OCI-LY7 (cell line): ENCODE measurements at regions not wholly inside any gene's neighbourhood (a gene's known extent, or its start where the extent isn't known, plus 50 kb on each side); places are given as distances from the start of the nearest gene placed in this dataset.

Experiments
- EZH2phosphoT487 ChIP-seq: fragments of 200-600 bp; sonication (generic); IDR thresholded peaks from 2 replicates; pipeline ENCODE4 v1.6.1; 2018; ENCODE audit warnings: low read depth, borderline replicate concordance, mild to moderate bottlenecking, mixed run types, antibody characterized with exemption, low read length, moderate library complexity, mixed read lengths
- TF ChIP-seq, protein P1 (sequence below): fragments of 200-600 bp; sonication (generic); conservative IDR thresholded peaks from 2 replicates; pipeline ENCODE4 v1.5.1; 2014; ENCODE audit warnings: mild to moderate bottlenecking, antibody characterized with exemption, low read length, moderate library complexity, mixed read lengths

DNA sequence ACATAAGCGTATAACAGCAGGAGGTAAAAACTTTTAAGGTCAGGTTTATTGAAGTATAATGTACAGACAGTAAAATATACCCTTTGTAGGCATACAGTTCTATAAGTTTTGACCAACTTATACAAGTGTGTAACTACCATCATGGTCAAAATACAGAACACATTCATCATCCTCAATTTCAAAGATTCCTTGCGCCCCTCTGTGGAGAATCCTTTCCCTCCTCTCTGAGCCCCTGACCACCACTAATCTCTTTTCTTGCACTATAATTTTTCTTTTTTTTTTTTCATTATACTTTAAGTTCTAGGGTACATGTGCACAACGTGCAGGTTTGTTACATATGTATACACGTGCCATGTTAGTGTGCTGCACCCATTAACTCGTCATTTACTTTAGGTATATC, 58.1 kb upstream of the CTTNBP2 start:
- TF ChIP-seq, protein P1, sequence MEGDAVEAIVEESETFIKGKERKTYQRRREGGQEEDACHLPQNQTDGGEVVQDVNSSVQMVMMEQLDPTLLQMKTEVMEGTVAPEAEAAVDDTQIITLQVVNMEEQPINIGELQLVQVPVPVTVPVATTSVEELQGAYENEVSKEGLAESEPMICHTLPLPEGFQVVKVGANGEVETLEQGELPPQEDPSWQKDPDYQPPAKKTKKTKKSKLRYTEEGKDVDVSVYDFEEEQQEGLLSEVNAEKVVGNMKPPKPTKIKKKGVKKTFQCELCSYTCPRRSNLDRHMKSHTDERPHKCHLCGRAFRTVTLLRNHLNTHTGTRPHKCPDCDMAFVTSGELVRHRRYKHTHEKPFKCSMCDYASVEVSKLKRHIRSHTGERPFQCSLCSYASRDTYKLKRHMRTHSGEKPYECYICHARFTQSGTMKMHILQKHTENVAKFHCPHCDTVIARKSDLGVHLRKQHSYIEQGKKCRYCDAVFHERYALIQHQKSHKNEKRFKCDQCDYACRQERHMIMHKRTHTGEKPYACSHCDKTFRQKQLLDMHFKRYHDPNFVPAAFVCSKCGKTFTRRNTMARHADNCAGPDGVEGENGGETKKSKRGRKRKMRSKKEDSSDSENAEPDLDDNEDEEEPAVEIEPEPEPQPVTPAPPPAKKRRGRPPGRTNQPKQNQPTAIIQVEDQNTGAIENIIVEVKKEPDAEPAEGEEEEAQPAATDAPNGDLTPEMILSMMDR: no peak
- TF ChIP-seq EZH2phosphoT487: no peak
